HEK293 (cell line): ENCODE measurements at regions not wholly inside any gene's neighbourhood (a gene's known extent, or its start where the extent isn't known, plus 50 kb on each side); places are given as distances from the start of the nearest gene placed in this dataset.

ENCODE experiments used
- CTCF ChIA-PET: fragments of 350-600 bp; formaldehyde crosslinking; extraction: SDS; loops from one replicate; lab custom pipeline; 2021; ENCODE audit warnings: antibody characterized with exemption; lab: Yijun Ruan, JAX
- POLR2A ChIA-PET: fragments of 300-600 bp; formaldehyde crosslinking; extraction: SDS; loops from one replicate; lab custom pipeline; 2020; ENCODE audit warnings: antibody characterized with exemption, inconsistent platforms; lab: Yijun Ruan, JAX
- H3K27ac ChIP-seq: fragments of 200-500 bp; sonication (Bioruptor generic); 2 replicates; pipeline ENCODE4 v1.5.1; 2014; ENCODE audit warnings: low read depth, low read length, control low read depth, inconsistent platforms; ENCODE audit errors: extremely low read depth
- H3K36me3 ChIP-seq, 2 experiments: fragments of 200-500 bp in 1 of 2; sonication (Bioruptor generic) in 1 of 2; 1 replicate in 1 of 2; 2 replicates in 1 of 2; pipeline ENCODE4 v1.5.1; 2014 to 2017; ENCODE audit warnings: inconsistent platforms in 2 of 2, low read length in 2 of 2; ENCODE audit not compliant: control insufficient read depth in 2 of 2, insufficient read depth in 1 of 2
- H3K4me1 ChIP-seq: fragments of 200-500 bp; sonication (Bioruptor generic); 2 replicates; pipeline ENCODE4 v1.5.1; 2014; ENCODE audit warnings: mild to moderate bottlenecking, low read length, inconsistent platforms; ENCODE audit not compliant: control insufficient read depth, insufficient read depth
- H3K4me3 ChIP-seq: 2 replicates; pipeline ENCODE4 v1.5.1; 2011; ENCODE audit warnings: low read depth, mild to moderate bottlenecking, control low read depth, low read length, moderate library complexity
- H3K9me3 ChIP-seq: fragments of 200-500 bp; sonication (Bioruptor generic); 2 replicates; pipeline ENCODE4 v1.5.1; 2014; ENCODE audit warnings: low read depth, low read length, inconsistent platforms; ENCODE audit not compliant: control insufficient read depth, insufficient read depth
- KLF16 ChIP-seq: fragments of 450-650 bp; formaldehyde crosslinking; IDR thresholded peaks from 2 replicates; pipeline ENCODE4 v1.5.1; 2017; ENCODE audit warnings: missing biosample characterization, missing genetic modification characterization
- PRDM2 ChIP-seq: fragments of 450-650 bp; formaldehyde crosslinking; IDR thresholded peaks from 2 replicates; pipeline ENCODE4 v1.5.1; 2016; ENCODE audit warnings: missing biosample characterization, missing genetic modification characterization, borderline replicate concordance
- SP3 ChIP-seq: fragments of 450-650 bp; formaldehyde crosslinking; IDR thresholded peaks from 2 replicates; pipeline ENCODE4 v1.5.1; 2016; ENCODE audit warnings: missing biosample characterization, missing genetic modification characterization
- TSHZ1 ChIP-seq: fragments of 450-650 bp; formaldehyde crosslinking; IDR thresholded peaks from 2 replicates; pipeline ENCODE4 v1.5.1; 2016; ENCODE audit warnings: missing biosample characterization, missing genetic modification characterization, borderline replicate concordance
- ZBTB11 ChIP-seq: fragments of 450-650 bp; formaldehyde crosslinking; conservative IDR thresholded peaks from 2 replicates; pipeline ENCODE4 v1.5.1; 2016; ENCODE audit warnings: low read depth, missing biosample characterization, missing genetic modification characterization
- ZBTB20 ChIP-seq: fragments of 450-650 bp; formaldehyde crosslinking; IDR thresholded peaks from 2 replicates; pipeline ENCODE4 v1.5.1; 2016; ENCODE audit warnings: missing biosample characterization, missing genetic modification characterization
- ZFP37 ChIP-seq: fragments of 450-650 bp; formaldehyde crosslinking; IDR thresholded peaks from 2 replicates; pipeline ENCODE4 v1.5.1; 2016; ENCODE audit warnings: missing biosample characterization, missing genetic modification characterization
- ZNF488 ChIP-seq: fragments of 450-650 bp; formaldehyde crosslinking; IDR thresholded peaks from 2 replicates; pipeline ENCODE4 v1.5.1; 2016; ENCODE audit warnings: missing biosample characterization, missing genetic modification characterization
- ZNF548 ChIP-seq: fragments of 450-650 bp; formaldehyde crosslinking; IDR thresholded peaks from 2 replicates; pipeline ENCODE4 v1.5.1; 2016; ENCODE audit warnings: missing biosample characterization, missing genetic modification characterization
- ZNF747 ChIP-seq: fragments of 450-650 bp; formaldehyde crosslinking; IDR thresholded peaks from 2 replicates; pipeline ENCODE4 v1.5.1; 2016; ENCODE audit warnings: missing biosample characterization, missing genetic modification characterization
- ZNF768 ChIP-seq: fragments of 450-650 bp; formaldehyde crosslinking; IDR thresholded peaks from 2 replicates; pipeline ENCODE4 v1.5.1; 2018; ENCODE audit warnings: missing biosample characterization, mild to moderate bottlenecking, missing genetic modification characterization

DNA sequence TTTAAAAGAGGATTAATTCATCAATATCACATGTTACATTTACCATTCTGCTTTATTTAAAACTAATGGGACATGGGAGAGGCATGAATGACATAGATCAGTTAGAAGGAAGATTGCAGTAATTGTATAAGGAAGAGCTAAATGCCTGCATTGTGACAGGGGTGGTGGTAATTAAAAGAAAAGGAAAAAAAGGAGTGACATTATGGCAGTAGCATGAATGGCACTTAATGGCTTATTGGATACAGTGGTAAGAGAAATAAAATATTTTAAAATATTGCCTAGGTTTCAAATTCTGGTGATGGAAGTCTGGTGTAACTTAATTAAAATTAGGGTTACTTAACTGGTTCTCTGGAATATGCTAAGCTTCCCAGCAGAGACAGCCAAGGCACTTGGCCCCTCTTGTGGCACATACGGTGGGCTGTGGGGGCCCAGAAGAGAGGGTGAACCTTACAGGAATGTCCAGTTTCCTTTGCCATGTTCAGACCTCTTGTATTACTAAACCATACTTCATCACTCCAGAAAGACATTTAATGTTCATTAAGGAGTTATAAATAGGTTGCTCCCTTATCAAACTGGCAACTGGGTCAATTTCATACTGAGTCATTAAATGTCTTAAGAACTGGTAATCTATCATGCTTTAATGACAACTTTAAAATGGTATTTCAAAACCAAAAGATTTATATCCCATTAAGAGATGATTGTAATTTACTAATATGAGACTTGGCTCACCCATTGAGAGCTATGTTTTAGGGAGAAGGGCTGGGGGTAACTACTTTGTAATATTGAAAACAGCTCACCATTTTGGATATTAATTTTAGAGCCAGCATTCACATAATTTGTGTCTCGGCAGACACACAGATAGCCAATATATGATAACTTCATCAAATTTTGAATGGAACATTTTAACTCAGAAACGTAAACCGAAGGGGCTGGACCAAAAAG lies 798.9 kb upstream of the PIK3C3 start (continued):
- TF ChIP-seq PRDM2 (no peak), ZNF768 (tag by site-specific recombination) (no peak), KLF16 (tag by site-specific recombination) (no peak), ZBTB11 (no peak)

DNA sequence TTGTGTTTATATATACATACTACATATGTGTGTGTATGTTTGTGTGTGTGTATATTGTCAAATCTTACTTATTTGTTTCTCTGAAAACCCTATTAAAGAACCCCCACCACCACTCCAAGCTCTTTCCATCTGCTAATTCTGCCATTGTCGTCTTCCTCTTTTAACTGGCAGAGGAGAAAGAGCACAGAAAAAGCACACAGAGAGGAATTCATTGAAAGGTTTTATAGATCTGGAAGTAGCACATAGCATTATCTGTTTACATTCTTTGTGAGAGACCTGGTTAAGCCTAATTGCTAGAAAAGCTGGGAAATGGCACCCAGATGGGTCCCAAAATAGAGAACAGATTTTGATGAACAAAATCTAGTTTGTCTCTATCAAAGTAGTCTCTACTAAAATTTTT lies 800.0 kb upstream of the PIK3C3 start:
- H3K9me3 ChIP-seq = no peaks in the 10 kb centered on the region
- no peaks in the 10 kb centered on the region for H3K4me1 ChIP-seq
- no peaks in the 10 kb centered on the region for H3K36me3 ChIP-seq
- CTCF ChIA-PET = no interaction called here
- H3K27ac ChIP-seq = no peak overlapping the region
- TF ChIP-seq ZFP37 (no peak), TSHZ1 (no peak), ZNF747 (tag by site-specific recombination) (no peak), ZNF548 (tag by site-specific recombination) (no peak), ZBTB20 (tag by site-specific recombination) (no peak), ZNF488 (tag by site-specific recombination) (no peak), SP3 (no peak)
- POLR2A ChIA-PET = no interaction called here
- no peak overlapping the region for H3K4me3 ChIP-seq
